ENCODE measurements at regions not wholly inside any gene's neighbourhood (a gene's known extent, or its start where the extent isn't known, plus 50 kb on each side); places are given as distances from the start of the nearest gene placed in this dataset.

DNA sequence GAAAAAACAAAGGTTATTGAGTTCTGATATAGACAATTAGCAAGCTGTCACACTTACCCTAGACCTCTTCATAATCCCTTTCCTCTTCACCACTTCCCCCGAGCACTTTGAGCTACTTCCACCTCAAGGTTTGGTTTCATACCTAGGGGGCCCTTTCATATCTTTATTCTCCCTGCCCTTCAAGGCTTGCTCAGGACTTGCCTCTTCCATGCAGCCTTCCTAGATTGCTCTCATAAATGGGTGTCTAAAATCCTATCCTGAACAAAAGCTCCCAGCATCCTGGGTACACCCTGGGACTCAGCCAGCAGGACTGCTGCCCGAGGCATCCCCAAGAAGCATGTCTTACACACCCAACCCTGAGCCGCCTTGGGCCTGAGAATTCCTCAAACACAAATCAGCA is 157.3 kb downstream of the C5orf15 start:
- TF ChIP-seq, protein P1, sequence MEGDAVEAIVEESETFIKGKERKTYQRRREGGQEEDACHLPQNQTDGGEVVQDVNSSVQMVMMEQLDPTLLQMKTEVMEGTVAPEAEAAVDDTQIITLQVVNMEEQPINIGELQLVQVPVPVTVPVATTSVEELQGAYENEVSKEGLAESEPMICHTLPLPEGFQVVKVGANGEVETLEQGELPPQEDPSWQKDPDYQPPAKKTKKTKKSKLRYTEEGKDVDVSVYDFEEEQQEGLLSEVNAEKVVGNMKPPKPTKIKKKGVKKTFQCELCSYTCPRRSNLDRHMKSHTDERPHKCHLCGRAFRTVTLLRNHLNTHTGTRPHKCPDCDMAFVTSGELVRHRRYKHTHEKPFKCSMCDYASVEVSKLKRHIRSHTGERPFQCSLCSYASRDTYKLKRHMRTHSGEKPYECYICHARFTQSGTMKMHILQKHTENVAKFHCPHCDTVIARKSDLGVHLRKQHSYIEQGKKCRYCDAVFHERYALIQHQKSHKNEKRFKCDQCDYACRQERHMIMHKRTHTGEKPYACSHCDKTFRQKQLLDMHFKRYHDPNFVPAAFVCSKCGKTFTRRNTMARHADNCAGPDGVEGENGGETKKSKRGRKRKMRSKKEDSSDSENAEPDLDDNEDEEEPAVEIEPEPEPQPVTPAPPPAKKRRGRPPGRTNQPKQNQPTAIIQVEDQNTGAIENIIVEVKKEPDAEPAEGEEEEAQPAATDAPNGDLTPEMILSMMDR (IDR thresholded peaks at IDR 0.05; ENCODE audit: low read length), result no peak
- no peak for TF ChIP-seq EZH2 (IDR thresholded peaks at IDR 0.05; ENCODE audit: borderline replicate concordance, low read length)

All from OCI-LY1 (cell line).